ENCODE measurements at regions not wholly inside any gene's neighbourhood (a gene's known extent, or its start where the extent isn't known, plus 50 kb on each side); places are given as distances from the start of the nearest gene placed in this dataset.

DNA sequence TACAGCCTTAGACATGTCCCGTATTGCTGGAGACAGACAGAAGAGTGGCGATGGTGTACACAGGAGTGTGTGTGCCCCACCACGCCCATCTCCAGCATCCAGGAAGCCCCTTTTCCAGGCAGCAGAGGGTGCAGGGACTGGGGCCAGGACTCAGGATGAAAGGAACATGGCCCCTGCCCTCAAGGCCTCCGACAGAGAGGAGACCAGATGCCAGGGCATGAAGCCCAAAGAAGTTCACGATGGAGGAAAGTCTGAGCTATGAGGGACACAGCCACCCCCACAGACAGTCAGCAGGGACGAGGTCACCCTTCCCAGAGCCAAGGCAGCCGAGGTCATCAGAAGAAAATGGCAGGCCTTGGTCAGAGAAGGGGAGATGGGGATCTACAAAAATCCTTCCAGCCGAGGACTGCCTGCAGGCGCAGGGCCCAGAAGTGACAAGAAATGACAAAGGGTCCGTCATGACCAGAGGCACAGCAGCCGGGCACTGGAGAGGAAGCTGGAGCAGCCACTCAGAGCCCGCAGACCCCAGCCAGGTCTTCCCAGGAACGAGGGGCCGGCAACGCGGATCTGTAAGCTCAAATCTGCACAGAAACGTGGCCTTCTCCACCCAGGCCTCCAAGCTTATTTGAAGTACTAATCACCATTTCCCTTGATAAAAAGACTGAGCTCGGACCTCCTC lies 78.7 kb upstream of the PPP2R2D start:
- H3K27me3 ChIP-seq (ENCODE audit: control insufficient read depth in 2 of 2, insufficient read depth in 2 of 2, low read length in 2 of 2) = no peaks in the 10 kb centered on the region
- BruUV-seq (replicated peaks) = no TSS peak
- H3K9me1 ChIP-seq (replicated peaks; ENCODE audit: control insufficient read depth, extremely low read depth, insufficient read depth, low read length) = no peaks in the 10 kb centered on the region
- no peak for DNase-seq (ENCODE audit: low read depth, low spot score)
- no peak overlapping the region for H3K4me2 ChIP-seq (ENCODE audit: insufficient read depth, low read length)
- POLR2A ChIA-PET = no interaction called here
- CTCF ChIA-PET = no interaction called here
- TF ChIP-seq, protein P1, sequence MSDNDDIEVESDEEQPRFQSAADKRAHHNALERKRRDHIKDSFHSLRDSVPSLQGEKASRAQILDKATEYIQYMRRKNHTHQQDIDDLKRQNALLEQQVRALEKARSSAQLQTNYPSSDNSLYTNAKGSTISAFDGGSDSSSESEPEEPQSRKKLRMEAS (IDR thresholded peaks at IDR 0.05; ENCODE audit: insufficient read depth, insufficient read length) = no peak
- TF ChIP-seq JUN (IDR thresholded peaks at IDR 0.05; ENCODE audit: borderline replicate concordance, insufficient read depth, insufficient read length, low read depth) = no peak
- intact Hi-C loops (cut with micrococcal nuclease) = no loop called here
- H3K4me3 ChIP-seq (replicated peaks in 1 of 3; ENCODE audit: insufficient read depth in 1 of 3, low read depth in 1 of 3, low read length in 3 of 3) = no peak overlapping the region
- H3K9me3 ChIP-seq (replicated peaks; ENCODE audit: control insufficient read depth, insufficient read depth, low read length) = no peaks in the 10 kb centered on the region
- H3K4me1 ChIP-seq (ENCODE audit: control insufficient read depth, extremely low read depth, insufficient read depth, low read length) = no peaks in the 10 kb centered on the region
- H3K36me3 ChIP-seq (ENCODE audit: control insufficient read depth in 2 of 2, extremely low read depth in 1 of 2, insufficient read depth in 2 of 2, low read length in 2 of 2) = no peaks in the 10 kb centered on the region
- no peak overlapping the region for H3K27ac ChIP-seq (ENCODE audit: insufficient read depth, low read depth, low read length)
- H3K9ac ChIP-seq (replicated peaks; ENCODE audit: extremely low read depth, insufficient read depth, low read length) = no peak overlapping the region
- H3K79me2 ChIP-seq (ENCODE audit: control insufficient read depth, insufficient read depth, low read length) = no peaks in the 10 kb centered on the region
- no peak for FAIRE-seq
- no peak overlapping the region for H2AFZ ChIP-seq (ENCODE audit: low read depth, low read length)
- H4K20me1 ChIP-seq (replicated peaks; ENCODE audit: control insufficient read depth, extremely low read depth, insufficient read depth, low read length) = no peaks in the 10 kb centered on the region
- dilution Hi-C loops (cut with MboI; ENCODE audit: extremely low pct_ligation_motif_present, low sequenced_read_pairs) = no loop called here

DNA sequence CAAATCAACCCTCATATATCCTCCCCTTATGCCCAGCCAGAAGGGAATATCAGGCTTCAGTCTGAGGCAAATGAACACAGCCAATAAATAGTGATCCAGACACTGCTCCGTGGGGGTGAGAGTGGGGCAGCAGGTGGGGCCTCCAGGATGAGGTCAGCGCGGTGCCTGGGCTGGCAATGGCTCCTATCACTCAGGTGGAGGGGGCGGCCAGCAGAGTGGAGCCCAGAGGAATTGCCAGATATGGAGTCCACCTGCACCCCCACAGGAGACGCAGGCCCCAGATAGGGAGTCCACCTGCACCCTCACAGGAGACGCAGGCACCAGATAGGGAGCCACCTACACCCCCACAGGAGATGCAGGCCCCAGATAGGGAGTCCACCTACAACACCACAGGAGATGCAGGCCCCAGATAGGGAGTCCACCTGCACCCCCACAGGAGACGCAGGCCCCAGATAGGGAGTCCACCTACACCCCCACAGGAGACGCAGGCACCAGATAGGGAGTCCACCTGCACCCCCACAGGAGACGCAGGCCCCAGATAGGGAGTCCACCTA lies 78.0 kb upstream of the PPP2R2D start:
- BruUV-seq (replicated peaks) = no TSS peak
- H3K79me2 ChIP-seq (ENCODE audit: control insufficient read depth, insufficient read depth, low read length) = no peaks in the 10 kb centered on the region
- no peaks in the 10 kb centered on the region for H3K9me3 ChIP-seq (replicated peaks; ENCODE audit: control insufficient read depth, insufficient read depth, low read length)
- no peaks in the 10 kb centered on the region for H3K36me3 ChIP-seq (ENCODE audit: control insufficient read depth in 2 of 2, extremely low read depth in 1 of 2, insufficient read depth in 2 of 2, low read length in 2 of 2)
- DNase-seq (ENCODE audit: low read depth, low spot score) (no peak), FAIRE-seq (no peak)
- no peak for TF ChIP-seq POLR2A (IDR thresholded peaks at IDR 0.05; ENCODE audit: low read depth, low read length)
- TF ChIP-seq FOS (IDR thresholded peaks at IDR 0.05; ENCODE audit: borderline replicate concordance, insufficient read depth, low read length) = no peak
- TF ChIP-seq, protein P2, sequence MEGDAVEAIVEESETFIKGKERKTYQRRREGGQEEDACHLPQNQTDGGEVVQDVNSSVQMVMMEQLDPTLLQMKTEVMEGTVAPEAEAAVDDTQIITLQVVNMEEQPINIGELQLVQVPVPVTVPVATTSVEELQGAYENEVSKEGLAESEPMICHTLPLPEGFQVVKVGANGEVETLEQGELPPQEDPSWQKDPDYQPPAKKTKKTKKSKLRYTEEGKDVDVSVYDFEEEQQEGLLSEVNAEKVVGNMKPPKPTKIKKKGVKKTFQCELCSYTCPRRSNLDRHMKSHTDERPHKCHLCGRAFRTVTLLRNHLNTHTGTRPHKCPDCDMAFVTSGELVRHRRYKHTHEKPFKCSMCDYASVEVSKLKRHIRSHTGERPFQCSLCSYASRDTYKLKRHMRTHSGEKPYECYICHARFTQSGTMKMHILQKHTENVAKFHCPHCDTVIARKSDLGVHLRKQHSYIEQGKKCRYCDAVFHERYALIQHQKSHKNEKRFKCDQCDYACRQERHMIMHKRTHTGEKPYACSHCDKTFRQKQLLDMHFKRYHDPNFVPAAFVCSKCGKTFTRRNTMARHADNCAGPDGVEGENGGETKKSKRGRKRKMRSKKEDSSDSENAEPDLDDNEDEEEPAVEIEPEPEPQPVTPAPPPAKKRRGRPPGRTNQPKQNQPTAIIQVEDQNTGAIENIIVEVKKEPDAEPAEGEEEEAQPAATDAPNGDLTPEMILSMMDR (IDR thresholded peaks at IDR 0.05; ENCODE audit: extremely low read depth in 1 of 2, insufficient read depth in 1 of 2, low read depth in 1 of 2, low read length in 2 of 2) = no peak
- no peak for TF ChIP-seq MYC (IDR thresholded peaks at IDR 0.05; ENCODE audit: low read depth, low read length)
- TF ChIP-seq, protein P1 (IDR thresholded peaks at IDR 0.05; ENCODE audit: insufficient read depth, insufficient read length) = no peak
- no peak for TF ChIP-seq GATA2 (IDR thresholded peaks at IDR 0.05; ENCODE audit: insufficient read depth, insufficient read length, low read depth, low read length)
- TF ChIP-seq JUN (IDR thresholded peaks at IDR 0.05; ENCODE audit: borderline replicate concordance, insufficient read depth, insufficient read length, low read depth) = no peak
- no peak for TF ChIP-seq EZH2 (IDR thresholded peaks at IDR 0.05; ENCODE audit: borderline replicate concordance, low read depth, low read length, severe bottlenecking)
- TF ChIP-seq POLR2AphosphoS5 (IDR thresholded peaks at IDR 0.05; ENCODE audit: insufficient read depth, low read depth, low read length) = no peak
- ChIA-PET CTCF (no interaction called here), POLR2A (no interaction called here)
- no peaks in the 10 kb centered on the region for H4K20me1 ChIP-seq (replicated peaks; ENCODE audit: control insufficient read depth, extremely low read depth, insufficient read depth, low read length)
- no peak overlapping the region for H3K27ac ChIP-seq (ENCODE audit: insufficient read depth, low read depth, low read length)
- H3K4me3 ChIP-seq (replicated peaks in 1 of 3; ENCODE audit: insufficient read depth in 1 of 3, low read depth in 1 of 3, low read length in 3 of 3) = no peak overlapping the region
- H3K27me3 ChIP-seq (ENCODE audit: control insufficient read depth in 2 of 2, insufficient read depth in 2 of 2, low read length in 2 of 2) = no peaks in the 10 kb centered on the region
- H3K9me1 ChIP-seq (replicated peaks; ENCODE audit: control insufficient read depth, extremely low read depth, insufficient read depth, low read length) = no peaks in the 10 kb centered on the region
- H3K4me1 ChIP-seq (ENCODE audit: control insufficient read depth, extremely low read depth, insufficient read depth, low read length) = no peaks in the 10 kb centered on the region
- H3K9ac ChIP-seq (replicated peaks; ENCODE audit: extremely low read depth, insufficient read depth, low read length) = no peak overlapping the region
- no peak overlapping the region for H2AFZ ChIP-seq (ENCODE audit: low read depth, low read length)
- intact Hi-C loops (cut with micrococcal nuclease) (no loop called here), dilution Hi-C loops (cut with MboI; ENCODE audit: extremely low pct_ligation_motif_present, low sequenced_read_pairs) (no loop called here)
- no peak overlapping the region for H3K4me2 ChIP-seq (ENCODE audit: insufficient read depth, low read length)
